Heart right ventricle (tissue), 16 donors: ENCODE measurements at regions not wholly inside any gene's neighbourhood (a gene's known extent, or its start where the extent isn't known, plus 50 kb on each side); places are given as distances from the start of the nearest gene placed in this dataset.
"Not testable (repeated sequence)": the region's sequence is repeated elsewhere in the genome, so short reads cannot be mapped to it uniquely, and the experiment has no call there.

Experiments
- ATAC-seq, 8 donors: fragments of 200-7000 bp; cut with Tn5 transposase; one replicate each; pipeline ENCODE4 v1.9.1; 2020; ENCODE audit warnings: mild to moderate bottlenecking in 8 of 8, moderate library complexity in 8 of 8, moderate number of reproducible peaks in 1 of 8
- DNase-seq, 2 donors: peaks; one replicate each; pipeline ENCODE4 v3.0.0-alpha.2; 2020
- H3K27ac ChIP-seq, 10 donors: fragments of 200-600 bp; sonication (generic) in 2 of 10; one replicate each; pipeline versions ENCODE4 v1.5.0 to v1.8.0; 2020 to 2022; ENCODE audit warnings: mild to moderate bottlenecking in 3 of 10
- H3K27me3 ChIP-seq, 7 donors: fragments of 200-600 bp; one replicate each; pipeline ENCODE4 v1.8.0; 2021 to 2022; ENCODE audit warnings: mild to moderate bottlenecking in 2 of 7
- H3K36me3 ChIP-seq, 9 donors: fragments of 200-600 bp; sonication (generic) in 1 of 9; one replicate each; pipeline versions ENCODE4 v1.5.0 to v1.8.0; 2020 to 2022; ENCODE audit warnings: mild to moderate bottlenecking in 2 of 9
- H3K4me1 ChIP-seq, 9 donors: fragments of 200-600 bp; sonication (generic) in 1 of 9; one replicate each; pipeline versions ENCODE4 v1.5.0 to v1.8.0; 2020 to 2022; ENCODE audit warnings: mild to moderate bottlenecking in 4 of 9
- H3K4me3 ChIP-seq, 10 donors: fragments of 200-600 bp; sonication (generic) in 2 of 10; one replicate each; pipeline versions ENCODE4 v1.5.0 to v1.8.0; 2020 to 2022; ENCODE audit warnings: mild to moderate bottlenecking in 7 of 10, moderate library complexity in 2 of 10
- H3K9me3 ChIP-seq, 11 donors: fragments of 200-600 bp in 10 of 11; sonication (generic) in 2 of 11; one replicate each; pipeline versions ENCODE4 v1.5.0 to v1.8.0; 2013 to 2022; ENCODE audit warnings: mild to moderate bottlenecking in 2 of 11, control low read depth in 1 of 11, moderate library complexity in 1 of 11
- CTCF ChIP-seq, 9 donors: fragments of 200-600 bp; sonication (generic) in 2 of 9; IDR thresholded peaks; one replicate each; pipeline versions ENCODE4 v1.5.0 to v1.8.0; 2021 to 2022; ENCODE audit warnings: antibody characterized with exemption in 9 of 9, mild to moderate bottlenecking in 5 of 9, moderate library complexity in 1 of 9
- WGBS, 2 donors: extraction: QIAGEN DNeasy Blood & Tissue Kit; methylation state at CpG; one replicate each; pipeline ENCODE4 v1.1.7; 2013; ENCODE audit warnings: inconsistent platforms in 1 of 2; 5-methylcytosine and 5-hydroxymethylcytosine counted together
- intact Hi-C, 10 donors: fragments of 100-400 bp; cut with DNase I; formaldehyde crosslinking; loops; one replicate each; pipeline versions ENCODE4 v1.11.1 to v1.14.2; 2022
- donor health status: Arrhythmogenic right ventricular cardiomyopathy.
- donor health status: ischemic (EF 13 %, LVEDD 7.1; RV severe dilation, severe dysfunction).
- donor health status: healthy with polysubstance abuse.
- donor health status: DM: no; HTN: yes; CAD: no.
- donor health status: DM: no; HTN: no; CAD: no.
- donor health status: ischemic (EF 25% LVEDD 6.9; RV normal size, moderate dysfunction).
- donor health status: ischemic (EF 25% LVEDD 5.7; RV mildly dilated, moderate dysfunction).
- donor health status: healthy.
- donor health status: DM: yes; HTN: yes; CAD: no.
- donor health status: Ischemic cardiomyopathy.
- donor health status: ischemic (EF 35%, LVEDD 5.7; RV mildly dilated, moderate dysfunction).
- donor health status: nonischemic (EF 11% LVEDD 7.7; RV severe dilation, severe dysfunction).
- donor health status: DM: yes; HTN: yes; CAD: no.
- donor health status: PGD.
- donor health status: ischemic (EF 29% LVEDD 5.4; RV normal size, mild dysfunction).
- donor health status: nonischemic (EF 23%, LVEDD 6.1; RV moderate dilation, normal function).

GRCh38 chr7:116364469-116364868, 135.1 kb upstream of the CAV2 start:
- intact Hi-C loops, result no loop called here
- ATAC-seq, result no peak
- TF ChIP-seq CTCF (IDR thresholded peaks at IDR 0.05), result no peak
- WGBS, 2 donors, result 90 to 91% methylated on average over 2 of the region's 2 CpGs
- H3K36me3 ChIP-seq, result no peaks in the 10 kb centered on the region
- H3K27ac ChIP-seq, result no peak overlapping the region
- peaks cover 0 to 5% (median 0%) of the 10 kb centered on the region in 11 donors for H3K9me3 ChIP-seq
- no peaks in the 10 kb centered on the region for H3K27me3 ChIP-seq
- no peak for DNase-seq
- H3K4me3 ChIP-seq, result no peak overlapping the region
- peaks cover 0 to 9% (median 0%) of the 10 kb centered on the region in 9 donors for H3K4me1 ChIP-seq

GRCh38 chr7:116365797-116366196, 133.7 kb upstream of the CAV2 start:
- no peaks in the 10 kb centered on the region for H3K27me3 ChIP-seq
- 63 to 71% methylated on average over 5 of the region's 5 CpGs for WGBS, 2 donors
- no peaks in the 10 kb centered on the region for H3K36me3 ChIP-seq
- DNase-seq (no peak), ATAC-seq (no peak)
- peaks cover 0 to 4% (median 0%) of the 10 kb centered on the region in 11 donors for H3K9me3 ChIP-seq
- H3K4me3 ChIP-seq, result no peak overlapping the region
- peaks cover 0 to 9% (median 0%) of the 10 kb centered on the region in 9 donors for H3K4me1 ChIP-seq
- H3K27ac ChIP-seq, result no peak overlapping the region
- intact Hi-C loops, result no loop called here
- peak in 1 of 9 donors; percentile 6 for TF ChIP-seq CTCF (IDR thresholded peaks at IDR 0.05)

GRCh38 chr7:116367171-116367813, 132.2 kb upstream of the CAV2 start:
- Histone ChIP-seq H3K27ac (no peak overlapping the region), H3K36me3 (no peaks in the 10 kb centered on the region), H3K4me3 (no peak overlapping the region), H3K4me1 (no peaks in the 10 kb centered on the region), H3K27me3 (no peaks in the 10 kb centered on the region), H3K9me3 (no peaks in the 10 kb centered on the region)
- no peak for TF ChIP-seq CTCF (IDR thresholded peaks at IDR 0.05)
- WGBS, 2 donors, result 95 to 96% methylated on average over 4 of the region's 4 CpGs
- intact Hi-C loops, result no loop called here
- DNase-seq (no peak), ATAC-seq (peak in 1 of 8 donors; percentile 44)

- DNase-seq, result no peak
- no peaks in the 10 kb centered on the region for H3K4me1 ChIP-seq
- WGBS, 2 donors, result 66 to 70% methylated on average over 2 of the region's 2 CpGs
- intact Hi-C loops, result no loop called here
- no peak for ATAC-seq
- no peaks in the 10 kb centered on the region for H3K27me3 ChIP-seq
- no peak for TF ChIP-seq CTCF (IDR thresholded peaks at IDR 0.05)
- no peak overlapping the region for H3K4me3 ChIP-seq
- no peaks in the 10 kb centered on the region for H3K36me3 ChIP-seq
- H3K27ac ChIP-seq, result no peak overlapping the region
- no peaks in the 10 kb centered on the region for H3K9me3 ChIP-seq
Observed at GRCh38 chr7:116368965-116369364, 130.6 kb upstream of the CAV2 start.

- intact Hi-C loops, H3K27me3 ChIP-seq, ATAC-seq, DNase-seq, H3K9me3 ChIP-seq, H3K4me3 ChIP-seq, H3K4me1 ChIP-seq, H3K36me3 ChIP-seq, H3K27ac ChIP-seq: not testable (repeated sequence)
- WGBS, 2 donors, result 93 to 97% methylated on average over 7 of the region's 7 CpGs
Observed at GRCh38 chr7:116371536-116371935, 128.0 kb upstream of the CAV2 start.

- WGBS, 2 donors, result 87% methylated on average over 1 of the region's 3 CpGs; no CpG with 5 or more reads in 1 of the 2 donors
Observed at GRCh38 chr7:116373229-116373628, 126.3 kb upstream of the CAV2 start.

More at GRCh38 chr7:116373229-116373628, 126.3 kb upstream of the CAV2 start:
- intact Hi-C loops, ATAC-seq, H3K4me3 ChIP-seq, H3K9me3 ChIP-seq, H3K4me1 ChIP-seq, H3K36me3 ChIP-seq, H3K27me3 ChIP-seq, DNase-seq, H3K27ac ChIP-seq: not testable (repeated sequence)
